ENCODE measurements at regions not wholly inside any gene's neighbourhood (a gene's known extent, or its start where the extent isn't known, plus 50 kb on each side); places are given as distances from the start of the nearest gene placed in this dataset.

DNA sequence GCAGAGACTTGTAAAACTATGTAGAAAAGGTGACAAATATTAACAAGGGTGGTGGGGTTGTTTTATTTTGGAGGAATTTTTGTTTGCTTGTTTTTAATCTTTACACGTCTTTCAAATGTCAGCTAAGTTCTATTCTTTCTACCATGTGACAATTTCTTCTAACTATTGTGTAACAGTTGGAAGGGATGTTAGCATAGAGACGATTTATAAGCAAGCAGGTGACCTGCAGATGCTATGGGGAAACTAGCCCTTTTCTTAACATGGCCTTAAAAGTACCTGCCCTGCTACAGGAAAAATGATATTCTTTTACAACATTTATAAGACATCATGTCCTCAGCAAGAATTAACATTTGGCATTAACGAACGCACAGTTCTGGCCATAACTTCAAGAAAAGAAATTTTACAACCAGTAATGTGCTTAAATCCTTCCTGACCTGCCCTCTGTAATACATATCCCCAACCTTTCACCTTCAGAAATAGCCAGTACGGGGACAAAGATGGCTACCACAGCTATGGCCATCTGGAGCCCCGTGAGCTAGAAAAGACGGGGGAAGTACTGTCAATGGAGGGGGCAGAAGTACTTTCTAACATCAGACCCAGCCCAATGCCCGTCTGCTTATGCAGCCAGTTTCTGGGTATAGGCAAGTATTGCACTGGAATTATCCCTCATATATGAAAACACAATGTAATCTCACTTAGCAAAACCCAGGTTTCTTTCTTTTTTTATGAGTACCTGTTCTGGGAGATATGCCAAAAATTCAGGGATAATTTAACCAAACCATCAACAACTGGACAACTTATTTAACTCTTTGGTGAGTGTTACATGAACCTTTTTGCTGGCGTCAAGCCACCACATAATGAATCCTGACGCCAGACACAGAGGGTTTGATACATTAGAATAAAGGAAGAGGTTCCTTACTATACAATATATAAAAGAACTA is 67.7 kb upstream of the NR2F2 start:
- TF ChIP-seq ZFP3 (CRISPR knock-in tag; IDR thresholded peaks at IDR 0.05) (no peak), ZNF565 (CRISPR knock-in tag; conservative IDR thresholded peaks at IDR 0.05; ENCODE audit: low read depth) (no peak), ZNF70 (CRISPR knock-in tag; IDR thresholded peaks at IDR 0.05) (no peak)
- TF ChIP-seq, protein P1, sequence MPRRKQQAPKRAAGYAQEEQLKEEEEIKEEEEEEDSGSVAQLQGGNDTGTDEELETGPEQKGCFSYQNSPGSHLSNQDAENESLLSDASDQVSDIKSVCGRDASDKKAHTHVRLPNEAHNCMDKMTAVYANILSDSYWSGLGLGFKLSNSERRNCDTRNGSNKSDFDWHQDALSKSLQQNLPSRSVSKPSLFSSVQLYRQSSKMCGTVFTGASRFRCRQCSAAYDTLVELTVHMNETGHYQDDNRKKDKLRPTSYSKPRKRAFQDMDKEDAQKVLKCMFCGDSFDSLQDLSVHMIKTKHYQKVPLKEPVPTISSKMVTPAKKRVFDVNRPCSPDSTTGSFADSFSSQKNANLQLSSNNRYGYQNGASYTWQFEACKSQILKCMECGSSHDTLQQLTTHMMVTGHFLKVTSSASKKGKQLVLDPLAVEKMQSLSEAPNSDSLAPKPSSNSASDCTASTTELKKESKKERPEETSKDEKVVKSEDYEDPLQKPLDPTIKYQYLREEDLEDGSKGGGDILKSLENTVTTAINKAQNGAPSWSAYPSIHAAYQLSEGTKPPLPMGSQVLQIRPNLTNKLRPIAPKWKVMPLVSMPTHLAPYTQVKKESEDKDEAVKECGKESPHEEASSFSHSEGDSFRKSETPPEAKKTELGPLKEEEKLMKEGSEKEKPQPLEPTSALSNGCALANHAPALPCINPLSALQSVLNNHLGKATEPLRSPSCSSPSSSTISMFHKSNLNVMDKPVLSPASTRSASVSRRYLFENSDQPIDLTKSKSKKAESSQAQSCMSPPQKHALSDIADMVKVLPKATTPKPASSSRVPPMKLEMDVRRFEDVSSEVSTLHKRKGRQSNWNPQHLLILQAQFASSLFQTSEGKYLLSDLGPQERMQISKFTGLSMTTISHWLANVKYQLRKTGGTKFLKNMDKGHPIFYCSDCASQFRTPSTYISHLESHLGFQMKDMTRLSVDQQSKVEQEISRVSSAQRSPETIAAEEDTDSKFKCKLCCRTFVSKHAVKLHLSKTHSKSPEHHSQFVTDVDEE (CRISPR knock-in tag; IDR thresholded peaks at IDR 0.05) = no peak
- TF ChIP-seq, protein P2, sequence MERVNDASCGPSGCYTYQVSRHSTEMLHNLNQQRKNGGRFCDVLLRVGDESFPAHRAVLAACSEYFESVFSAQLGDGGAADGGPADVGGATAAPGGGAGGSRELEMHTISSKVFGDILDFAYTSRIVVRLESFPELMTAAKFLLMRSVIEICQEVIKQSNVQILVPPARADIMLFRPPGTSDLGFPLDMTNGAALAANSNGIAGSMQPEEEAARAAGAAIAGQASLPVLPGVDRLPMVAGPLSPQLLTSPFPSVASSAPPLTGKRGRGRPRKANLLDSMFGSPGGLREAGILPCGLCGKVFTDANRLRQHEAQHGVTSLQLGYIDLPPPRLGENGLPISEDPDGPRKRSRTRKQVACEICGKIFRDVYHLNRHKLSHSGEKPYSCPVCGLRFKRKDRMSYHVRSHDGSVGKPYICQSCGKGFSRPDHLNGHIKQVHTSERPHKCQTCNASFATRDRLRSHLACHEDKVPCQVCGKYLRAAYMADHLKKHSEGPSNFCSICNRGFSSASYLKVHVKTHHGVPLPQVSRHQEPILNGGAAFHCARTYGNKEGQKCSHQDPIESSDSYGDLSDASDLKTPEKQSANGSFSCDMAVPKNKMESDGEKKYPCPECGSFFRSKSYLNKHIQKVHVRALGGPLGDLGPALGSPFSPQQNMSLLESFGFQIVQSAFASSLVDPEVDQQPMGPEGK (CRISPR knock-in tag; IDR thresholded peaks at IDR 0.05; ENCODE audit: borderline replicate concordance) = no peak
- no peak for ATAC-seq

DNA sequence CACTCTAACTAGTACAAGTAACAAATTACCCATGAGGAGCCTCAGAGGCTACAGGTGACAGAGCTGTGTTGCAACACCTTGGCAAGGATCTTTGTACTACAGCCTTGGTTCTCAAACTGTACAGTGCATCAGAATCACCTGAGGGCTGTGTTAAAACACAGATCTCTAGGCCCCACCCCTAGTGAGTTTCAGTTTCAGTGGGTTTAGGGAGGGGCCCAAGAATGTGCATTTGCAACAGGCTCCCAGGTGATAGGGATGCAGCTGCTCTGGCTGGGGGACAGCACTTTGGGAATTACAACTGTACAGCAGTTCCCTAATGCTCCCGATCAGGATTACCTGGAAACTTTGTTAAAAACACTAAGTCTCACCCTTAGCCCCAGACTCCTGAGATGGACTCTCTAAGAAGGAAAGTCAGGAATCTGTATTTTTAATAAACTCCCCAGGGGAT is 66.1 kb upstream of the NR2F2 start:
- ATAC-seq = no peak; the same call in 2 of the 3 replicates
- no peak for TF ChIP-seq ZFP3 (CRISPR knock-in tag; IDR thresholded peaks at IDR 0.05)
- no peak for TF ChIP-seq RARB (CRISPR knock-in tag; IDR thresholded peaks at IDR 0.05)
- no peak for TF ChIP-seq ISL1 (CRISPR knock-in tag; IDR thresholded peaks at IDR 0.05)
- no peak for TF ChIP-seq ZNF565 (CRISPR knock-in tag; conservative IDR thresholded peaks at IDR 0.05; ENCODE audit: low read depth)
- no peak for TF ChIP-seq TOX (CRISPR knock-in tag; IDR thresholded peaks at IDR 0.05; ENCODE audit: borderline replicate concordance)
- no peak for TF ChIP-seq ZC3H10 (CRISPR knock-in tag; IDR thresholded peaks at IDR 0.05)
- TF ChIP-seq, protein P1 (CRISPR knock-in tag; IDR thresholded peaks at IDR 0.05) = no peak
- TF ChIP-seq, protein P3, sequence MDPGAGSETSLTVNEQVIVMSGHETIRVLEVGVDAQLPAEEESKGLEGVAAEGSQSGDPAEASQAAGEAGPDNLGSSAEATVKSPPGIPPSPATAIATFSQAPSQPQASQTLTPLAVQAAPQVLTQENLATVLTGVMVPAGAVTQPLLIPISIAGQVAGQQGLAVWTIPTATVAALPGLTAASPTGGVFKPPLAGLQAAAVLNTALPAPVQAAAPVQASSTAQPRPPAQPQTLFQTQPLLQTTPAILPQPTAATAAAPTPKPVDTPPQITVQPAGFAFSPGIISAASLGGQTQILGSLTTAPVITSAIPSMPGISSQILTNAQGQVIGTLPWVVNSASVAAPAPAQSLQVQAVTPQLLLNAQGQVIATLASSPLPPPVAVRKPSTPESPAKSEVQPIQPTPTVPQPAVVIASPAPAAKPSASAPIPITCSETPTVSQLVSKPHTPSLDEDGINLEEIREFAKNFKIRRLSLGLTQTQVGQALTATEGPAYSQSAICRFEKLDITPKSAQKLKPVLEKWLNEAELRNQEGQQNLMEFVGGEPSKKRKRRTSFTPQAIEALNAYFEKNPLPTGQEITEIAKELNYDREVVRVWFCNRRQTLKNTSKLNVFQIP (CRISPR knock-in tag; IDR thresholded peaks at IDR 0.05; ENCODE audit: borderline replicate concordance, low read depth) = no peak
- TF ChIP-seq ZFP30 (CRISPR knock-in tag; IDR thresholded peaks at IDR 0.05) = no peak
- TF ChIP-seq, protein P4, sequence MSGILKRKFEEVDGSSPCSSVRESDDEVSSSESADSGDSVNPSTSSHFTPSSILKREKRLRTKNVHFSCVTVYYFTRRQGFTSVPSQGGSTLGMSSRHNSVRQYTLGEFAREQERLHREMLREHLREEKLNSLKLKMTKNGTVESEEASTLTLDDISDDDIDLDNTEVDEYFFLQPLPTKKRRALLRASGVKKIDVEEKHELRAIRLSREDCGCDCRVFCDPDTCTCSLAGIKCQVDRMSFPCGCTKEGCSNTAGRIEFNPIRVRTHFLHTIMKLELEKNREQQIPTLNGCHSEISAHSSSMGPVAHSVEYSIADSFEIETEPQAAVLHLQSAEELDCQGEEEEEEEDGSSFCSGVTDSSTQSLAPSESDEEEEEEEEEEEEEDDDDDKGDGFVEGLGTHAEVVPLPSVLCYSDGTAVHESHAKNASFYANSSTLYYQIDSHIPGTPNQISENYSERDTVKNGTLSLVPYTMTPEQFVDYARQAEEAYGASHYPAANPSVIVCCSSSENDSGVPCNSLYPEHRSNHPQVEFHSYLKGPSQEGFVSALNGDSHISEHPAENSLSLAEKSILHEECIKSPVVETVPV (CRISPR knock-in tag; IDR thresholded peaks at IDR 0.05) = no peak
- TF ChIP-seq TCF4 (CRISPR knock-in tag; IDR thresholded peaks at IDR 0.05; ENCODE audit: borderline replicate concordance) = no peak
- TF ChIP-seq, protein P2 (CRISPR knock-in tag; IDR thresholded peaks at IDR 0.05; ENCODE audit: borderline replicate concordance) = no peak
- no peak for TF ChIP-seq ESRRG (CRISPR knock-in tag; IDR thresholded peaks at IDR 0.05)
- no peak for TF ChIP-seq ZNF70 (CRISPR knock-in tag; IDR thresholded peaks at IDR 0.05)
- no peak for TF ChIP-seq CSDC2 (CRISPR knock-in tag; IDR thresholded peaks at IDR 0.05)
- no peak for TF ChIP-seq ZNF8 (CRISPR knock-in tag; IDR thresholded peaks at IDR 0.05)
- no peak for TF ChIP-seq ARNTL (CRISPR knock-in tag; IDR thresholded peaks at IDR 0.05; ENCODE audit: borderline replicate concordance, low read depth)
- no peak for TF ChIP-seq OSR1 (CRISPR knock-in tag; IDR thresholded peaks at IDR 0.05)
- TF ChIP-seq, protein P5, sequence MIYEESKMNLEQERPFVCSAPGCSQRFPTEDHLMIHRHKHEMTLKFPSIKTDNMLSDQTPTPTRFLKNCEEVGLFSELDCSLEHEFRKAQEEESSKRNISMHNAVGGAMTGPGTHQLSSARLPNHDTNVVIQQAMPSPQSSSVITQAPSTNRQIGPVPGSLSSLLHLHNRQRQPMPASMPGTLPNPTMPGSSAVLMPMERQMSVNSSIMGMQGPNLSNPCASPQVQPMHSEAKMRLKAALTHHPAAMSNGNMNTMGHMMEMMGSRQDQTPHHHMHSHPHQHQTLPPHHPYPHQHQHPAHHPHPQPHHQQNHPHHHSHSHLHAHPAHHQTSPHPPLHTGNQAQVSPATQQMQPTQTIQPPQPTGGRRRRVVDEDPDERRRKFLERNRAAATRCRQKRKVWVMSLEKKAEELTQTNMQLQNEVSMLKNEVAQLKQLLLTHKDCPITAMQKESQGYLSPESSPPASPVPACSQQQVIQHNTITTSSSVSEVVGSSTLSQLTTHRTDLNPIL (CRISPR knock-in tag; IDR thresholded peaks at IDR 0.05; ENCODE audit: low read depth) = no peak
- TF ChIP-seq BACH2 (CRISPR knock-in tag; IDR thresholded peaks at IDR 0.05; ENCODE audit: borderline replicate concordance) = no peak

All from SK-N-SH treated with all-trans-retinoic acid at 6 μM for 48 hours (cell line).